GM12878 (cell line): ENCODE measurements at regions not wholly inside any gene's neighbourhood (a gene's known extent, or its start where the extent isn't known, plus 50 kb on each side); places are given as distances from the start of the nearest gene placed in this dataset.

Experiments
- ATAC-seq: fragments of 200-7000 bp; cut with Tn5 transposase; 3 replicates; pipeline ENCODE4 v1.9.1; 2020; ENCODE audit warnings: mild to moderate bottlenecking, moderate library complexity
- BruUV-seq: library from RNA; stranded (reverse); fragments of 400-500 nt; replicated peaks from 2 replicates; lab custom pipeline; 2021; lab: Mats Ljungman, UMichigan
- CTCF ChIA-PET: fragments of 300-600 bp; sonication (Branson Sonifier 250); formaldehyde crosslinking; extraction: SDS; loops from one replicate; lab custom pipeline; 2021; ENCODE audit warnings: inconsistent platforms; lab: Yijun Ruan, JAX
- POLR2A ChIA-PET: fragments of 350-600 bp; formaldehyde crosslinking; extraction: SDS; loops from one replicate; lab custom pipeline; 2021; ENCODE audit warnings: inconsistent platforms; lab: Charles Lee
- RAD21 ChIA-PET: fragments of 300-600 bp; sonication (Branson Sonifier 250); formaldehyde crosslinking; loops from one replicate; lab custom pipeline; 2023; ENCODE audit warnings: antibody characterized with exemption; ENCODE audit not compliant: unreplicated experiment; lab: Charles Lee
- SMC1A ChIA-PET: fragments of 300-600 bp; sonication (Branson Sonifier 250); formaldehyde crosslinking; loops from one replicate; lab custom pipeline; 2023; ENCODE audit not compliant: unreplicated experiment, uncharacterized antibody; lab: Charles Lee
- DNase-seq: peaks from one replicate; pipeline ENCODE4 v3.0.0-alpha.2; 2011; ENCODE audit warnings: low read depth, low spot score
- FAIRE-seq: peaks from 3 replicates; lab custom pipeline; 2011; peaks lifted over from hg19 to GRCh38; lab: Jason Lieb, UNC
- H2AFZ ChIP-seq: 2 replicates; pipeline ENCODE4 v1.6.0; 2011; ENCODE audit warnings: low read depth, low read length, control low read depth; ENCODE audit not compliant: control insufficient read depth
- H3K27ac ChIP-seq: 2 replicates; pipeline ENCODE4 v1.5.1; 2011; ENCODE audit warnings: control low read depth; ENCODE audit not compliant: control insufficient read depth, insufficient read depth
- H3K27me3 ChIP-seq, 2 experiments: replicated peaks in 1 of 2; 2 replicates each; pipeline versions ENCODE4 v1.6.0 to v1.6.1; 2011; ENCODE audit warnings: low read length in 1 of 2; ENCODE audit not compliant: control insufficient read depth in 2 of 2, insufficient read depth in 2 of 2
- H3K36me3 ChIP-seq, 2 experiments: 2 replicates each; pipeline ENCODE4 v1.5.1; 2011; ENCODE audit warnings: low read length in 1 of 2; ENCODE audit not compliant: control insufficient read depth in 2 of 2, insufficient read depth in 2 of 2
- H3K4me1 ChIP-seq: 2 replicates; pipeline ENCODE4 v1.6.1; 2011; ENCODE audit warnings: mild to moderate bottlenecking, low read length, moderate library complexity, mixed read lengths; ENCODE audit not compliant: control insufficient read depth, insufficient read depth
- H3K4me2 ChIP-seq: 2 replicates; pipeline ENCODE4 v1.6.0; 2011; ENCODE audit warnings: control low read depth; ENCODE audit not compliant: control insufficient read depth, insufficient read depth
- H3K4me3 ChIP-seq: fragments of 200-600 bp; sonication (generic); 2 replicates; pipeline ENCODE4 v1.5.1; 2016
- H3K79me2 ChIP-seq: 2 replicates; pipeline ENCODE4 v1.6.0; 2011; ENCODE audit warnings: low read length; ENCODE audit not compliant: control insufficient read depth, insufficient read depth
- H3K9ac ChIP-seq: 2 replicates; pipeline ENCODE4 v1.8.0; 2011; ENCODE audit warnings: low read length, control low read depth, mixed read lengths; ENCODE audit not compliant: control insufficient read depth, insufficient read depth
- H3K9me3 ChIP-seq: replicated peaks from 3 replicates; pipeline ENCODE4 v1.5.1; 2011; ENCODE audit warnings: mild to moderate bottlenecking, low read length; ENCODE audit not compliant: control insufficient read depth, insufficient read depth
- H4K20me1 ChIP-seq: 2 replicates; pipeline ENCODE4 v1.6.0; 2011; ENCODE audit not compliant: control insufficient read depth, insufficient read depth
- BCL3 ChIP-seq: IDR thresholded peaks from 2 replicates; pipeline ENCODE4 v1.6.1; 2011; ENCODE audit warnings: borderline replicate concordance, low read depth, mild to moderate bottlenecking, moderate library complexity, low read length; ENCODE audit not compliant: insufficient read depth, poor library complexity, severe bottlenecking
- BCLAF1 ChIP-seq: fragments of 450-650 bp; IDR thresholded peaks from 2 replicates; pipeline ENCODE4 v1.6.1; 2017; ENCODE audit warnings: antibody characterized with exemption, mild to moderate bottlenecking, moderate library complexity
- HDGF ChIP-seq: fragments of 450-650 bp; IDR thresholded peaks from 2 replicates; pipeline ENCODE4 v1.6.1; 2016; ENCODE audit warnings: antibody characterized with exemption
- IKZF1 ChIP-seq: fragments of 450-650 bp; conservative IDR thresholded peaks from 2 replicates; pipeline ENCODE4 v1.6.1; 2017; ENCODE audit warnings: antibody characterized with exemption, mild to moderate bottlenecking
- LARP7 ChIP-seq: fragments of 450-650 bp; IDR thresholded peaks from 2 replicates; pipeline ENCODE4 v1.6.1; 2017; ENCODE audit warnings: mild to moderate bottlenecking
- MXI1 ChIP-seq: fragments of 150-350 bp; IDR thresholded peaks from 2 replicates; pipeline ENCODE4 v1.6.1; 2011; ENCODE audit warnings: low read depth, mild to moderate bottlenecking, inconsistent platforms, low read length, improper control_type of control experiment
- NR2C1 ChIP-seq: fragments of 450-650 bp; IDR thresholded peaks from 2 replicates; pipeline ENCODE4 v1.6.1; 2017; ENCODE audit warnings: antibody characterized with exemption, mild to moderate bottlenecking, moderate library complexity
- NR2F1 ChIP-seq: fragments of 450-650 bp; conservative IDR thresholded peaks from 2 replicates; pipeline ENCODE4 v1.6.1; 2017; ENCODE audit warnings: mild to moderate bottlenecking
- PAX8 ChIP-seq: fragments of 450-650 bp; IDR thresholded peaks from 2 replicates; pipeline ENCODE4 v1.6.1; 2017; ENCODE audit warnings: mild to moderate bottlenecking, moderate library complexity
- PKNOX1 ChIP-seq: fragments of 450-650 bp; IDR thresholded peaks from 2 replicates; pipeline ENCODE4 v1.6.1; 2016; ENCODE audit warnings: mild to moderate bottlenecking
- RCOR1 ChIP-seq: conservative IDR thresholded peaks from 2 replicates; pipeline ENCODE4 v1.6.1; 2012; ENCODE audit warnings: low read depth, low read length, improper control_type of control experiment
- SPI1 ChIP-seq: IDR thresholded peaks from 2 replicates; pipeline ENCODE4 v1.6.1; 2011; ENCODE audit warnings: low read depth, mild to moderate bottlenecking, low read length, moderate library complexity, borderline replicate concordance; ENCODE audit not compliant: insufficient read depth
- SRF ChIP-seq, 2 experiments: IDR thresholded peaks; 2 replicates each; pipeline ENCODE4 v1.6.1; 2011; ENCODE audit warnings: low read depth in 2 of 2, low read length in 2 of 2, mild to moderate bottlenecking in 1 of 2, moderate library complexity in 1 of 2
- USF2 ChIP-seq: IDR thresholded peaks from 2 replicates; pipeline ENCODE4 v1.6.1; 2011; ENCODE audit warnings: low read depth, low read length, improper control_type of control experiment, borderline replicate concordance
- WRNIP1 ChIP-seq: IDR thresholded peaks from 2 replicates; pipeline ENCODE4 v1.6.1; 2011; ENCODE audit warnings: low read depth, low read length, improper control_type of control experiment, borderline replicate concordance
- YY1 ChIP-seq: IDR thresholded peaks from 2 replicates; pipeline ENCODE4 v1.6.1; 2011; ENCODE audit warnings: low read depth, mild to moderate bottlenecking, low read length
- WGBS: methylation state at CpG from one replicate; pipeline ENCODE4 v1.1.6; 2016; ENCODE audit warnings: low lambda C conversion rate; ENCODE audit not compliant: insufficient replicate concordance, insufficient coverage; ENCODE audit errors: missing lambda C conversion rate; 5-methylcytosine and 5-hydroxymethylcytosine counted together
- in situ Hi-C: fragments of 300-500 bp; cut with MboI; formaldehyde crosslinking; loops from 9 replicates; pipeline ENCODE4 v1.14.3; 2018; ENCODE audit warnings: mixed read lengths
- intact Hi-C: fragments of 100-400 bp; cut with micrococcal nuclease; formaldehyde crosslinking; loops from one replicate; pipeline ENCODE4 v1.14.2; 2022; ENCODE audit not compliant: unreplicated experiment

- no peaks in the 10 kb centered on the region for H3K79me2 ChIP-seq
- 0 out of 2 replicates have a peak overlapping the region, but pooled peaks have one; percentile 1 for H3K4me2 ChIP-seq
- H3K36me3 ChIP-seq = no peaks in the 10 kb centered on the region
- ChIA-PET RAD21 (no interaction called here), SMC1A (no interaction called here), CTCF (interaction anchor here (1.5 to 2.8 kb wide), 2 partner anchors 11 to 13 kb away, joined by 4 to 8 read pairs; no protein-coding TSS in a partner anchor), POLR2A (no interaction called here)
- WGBS = 9% methylated on average over 5 of the region's 5 CpGs
- H3K27me3 ChIP-seq = no peaks in the 10 kb centered on the region
- peaks cover 4% of the 10 kb centered on the region; the same call in 1 of the 2 replicates for H3K4me1 ChIP-seq
- TF ChIP-seq SRF (IDR thresholded peaks at IDR 0.05; ENCODE audit: low read depth in 2 of 2, low read length in 2 of 2) (no peak), BCL3 (no peak), BCLAF1 (no peak), LARP7 (no peak), PKNOX1 (peak; percentile 58; the same call in 1 of the 2 replicates), MXI1 (no peak), PAX8 (no peak), NR2F1 (no peak), IKZF1 (0 out of 2 replicates have a peak, but pooled peaks have one; percentile 12), USF2 (no peak), YY1 (no peak), HDGF (no peak), NR2C1 (no peak), WRNIP1 (no peak), RCOR1 (no peak), SPI1 (peak; percentile 75)
- no peaks in the 10 kb centered on the region for H4K20me1 ChIP-seq
- peak overlapping the region; percentile 0; the same call in 1 of the 2 replicates for H2AFZ ChIP-seq
- in situ Hi-C loops (no loop called here), intact Hi-C loops (no loop called here)
- no peak overlapping the region for H3K27ac ChIP-seq
- FAIRE-seq (no peak), DNase-seq (no peak), ATAC-seq (peak; percentile 28; the same call in 2 of the 3 replicates)
- no peak overlapping the region for H3K9ac ChIP-seq
- H3K9me3 ChIP-seq = peaks cover 8% of the 10 kb centered on the region
- H3K4me3 ChIP-seq = 0 out of 2 replicates have a peak overlapping the region, but pooled peaks have one; percentile 16
- no TSS peak for BruUV-seq
Measured at GRCh38 chr5:72598401-72599064, 91.3 kb upstream of the ZNF366 start.
